ENCODE measurements at regions not wholly inside any gene's neighbourhood (a gene's known extent, or its start where the extent isn't known, plus 50 kb on each side); places are given as distances from the start of the nearest gene placed in this dataset.

DNA sequence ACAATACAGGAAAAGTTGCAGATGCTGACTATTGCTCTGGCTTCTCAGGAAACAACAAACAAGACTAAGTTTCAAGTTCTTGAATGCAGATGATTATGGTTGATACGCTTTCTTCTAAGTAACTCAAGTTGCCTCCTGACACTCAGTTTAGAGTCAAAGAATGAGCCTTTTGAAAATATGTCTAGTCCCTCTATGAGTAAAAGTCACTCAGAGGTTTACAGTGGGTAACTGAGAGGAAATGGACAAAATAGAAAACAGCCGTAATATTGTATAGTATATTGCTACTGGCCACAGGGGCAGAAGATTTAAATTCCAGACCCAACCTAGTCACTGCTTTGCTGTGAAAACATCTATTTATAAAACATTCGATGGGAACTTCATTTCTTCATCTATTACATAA, 280.0 kb upstream of the ID4 start:
- intact Hi-C loops (cut with DNase I), result no loop called here
- H3K27me3 ChIP-seq, result no peaks in the 10 kb centered on the region

GRCh38 chr6:19558201-19558600, 279.0 kb upstream of the ID4 start:
- DNase-seq (ENCODE audit: extremely low spot score), result no peak
- no peaks in the 10 kb centered on the region for H3K36me3 ChIP-seq
- intact Hi-C loops (cut with DNase I), result no loop called here
- no peak overlapping the region for H3K4me3 ChIP-seq
- no peak for TF ChIP-seq POLR2A (IDR thresholded peaks at IDR 0.05; ENCODE audit: low read depth)
- TF ChIP-seq, protein P1, sequence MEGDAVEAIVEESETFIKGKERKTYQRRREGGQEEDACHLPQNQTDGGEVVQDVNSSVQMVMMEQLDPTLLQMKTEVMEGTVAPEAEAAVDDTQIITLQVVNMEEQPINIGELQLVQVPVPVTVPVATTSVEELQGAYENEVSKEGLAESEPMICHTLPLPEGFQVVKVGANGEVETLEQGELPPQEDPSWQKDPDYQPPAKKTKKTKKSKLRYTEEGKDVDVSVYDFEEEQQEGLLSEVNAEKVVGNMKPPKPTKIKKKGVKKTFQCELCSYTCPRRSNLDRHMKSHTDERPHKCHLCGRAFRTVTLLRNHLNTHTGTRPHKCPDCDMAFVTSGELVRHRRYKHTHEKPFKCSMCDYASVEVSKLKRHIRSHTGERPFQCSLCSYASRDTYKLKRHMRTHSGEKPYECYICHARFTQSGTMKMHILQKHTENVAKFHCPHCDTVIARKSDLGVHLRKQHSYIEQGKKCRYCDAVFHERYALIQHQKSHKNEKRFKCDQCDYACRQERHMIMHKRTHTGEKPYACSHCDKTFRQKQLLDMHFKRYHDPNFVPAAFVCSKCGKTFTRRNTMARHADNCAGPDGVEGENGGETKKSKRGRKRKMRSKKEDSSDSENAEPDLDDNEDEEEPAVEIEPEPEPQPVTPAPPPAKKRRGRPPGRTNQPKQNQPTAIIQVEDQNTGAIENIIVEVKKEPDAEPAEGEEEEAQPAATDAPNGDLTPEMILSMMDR (IDR thresholded peaks at IDR 0.05), result no peak
- TF ChIP-seq EP300 (IDR thresholded peaks at IDR 0.05), result no peak
- TF ChIP-seq POLR2AphosphoS5 (IDR thresholded peaks at IDR 0.05), result no peak
- no peak overlapping the region for H3K27ac ChIP-seq (replicated peaks in 1 of 4)
- H3K9me3 ChIP-seq, result no peaks in the 10 kb centered on the region
- WGBS, result 80% methylated on average over 2 of the region's 2 CpGs
- no peaks in the 10 kb centered on the region for H3K27me3 ChIP-seq
- peaks cover 0 to 6% (median 5%) of the 10 kb centered on the region in 4 donors for H3K4me1 ChIP-seq

More for the DNA sequence above, 280.0 kb upstream of the ID4 start:
- TF ChIP-seq EP300 (IDR thresholded peaks at IDR 0.05) (no peak), POLR2A (IDR thresholded peaks at IDR 0.05; ENCODE audit: low read depth) (no peak), POLR2AphosphoS5 (IDR thresholded peaks at IDR 0.05) (no peak)
- TF ChIP-seq, protein P1 (IDR thresholded peaks at IDR 0.05), result no peak
- no peak for DNase-seq (ENCODE audit: extremely low spot score)
- H3K27ac ChIP-seq (replicated peaks in 1 of 4), result no peak overlapping the region
- H3K4me3 ChIP-seq, result no peak overlapping the region
- no peaks in the 10 kb centered on the region for H3K9me3 ChIP-seq
- no peaks in the 10 kb centered on the region for H3K36me3 ChIP-seq
- 88% methylated on average over 3 of the region's 3 CpGs for WGBS
- peaks cover 0 to 6% (median 5%) of the 10 kb centered on the region in 4 donors for H3K4me1 ChIP-seq

- Histone ChIP-seq H3K27ac (replicated peaks in 1 of 4) (no peak overlapping the region), H3K4me1 (peaks cover 0 to 6% (median 5%) of the 10 kb centered on the region in 4 donors), H3K9me3 (no peaks in the 10 kb centered on the region), H3K36me3 (no peaks in the 10 kb centered on the region), H3K27me3 (no peaks in the 10 kb centered on the region), H3K4me3 (no peak overlapping the region)
- intact Hi-C loops (cut with DNase I), result no loop called here
- DNase-seq (ENCODE audit: extremely low spot score), result no peak
- TF ChIP-seq EP300 (IDR thresholded peaks at IDR 0.05), result no peak
- TF ChIP-seq POLR2AphosphoS5 (IDR thresholded peaks at IDR 0.05), result no peak
- TF ChIP-seq, protein P1 (IDR thresholded peaks at IDR 0.05), result no peak
- TF ChIP-seq POLR2A (IDR thresholded peaks at IDR 0.05; ENCODE audit: low read depth), result no peak
- WGBS, result 86% methylated on average over 2 of the region's 2 CpGs
These were observed 278.2 kb upstream of the ID4 start for GRCh38 chr6:19558934-19559333.

GRCh38 chr6:19562468-19562867, 274.7 kb upstream of the ID4 start:
- Histone ChIP-seq H3K36me3 (no peaks in the 10 kb centered on the region), H3K9me3 (no peaks in the 10 kb centered on the region), H3K27ac (replicated peaks in 1 of 4) (no peak overlapping the region), H3K27me3 (no peaks in the 10 kb centered on the region), H3K4me1 (no peaks in the 10 kb centered on the region), H3K4me3 (no peak overlapping the region)
- intact Hi-C loops (cut with DNase I), result no loop called here
- WGBS, result 88% methylated on average over 1 of the region's 1 CpG
- TF ChIP-seq EP300 (IDR thresholded peaks at IDR 0.05), result no peak
- TF ChIP-seq POLR2AphosphoS5 (IDR thresholded peaks at IDR 0.05), result no peak
- TF ChIP-seq, protein P1 (IDR thresholded peaks at IDR 0.05), result no peak
- no peak for TF ChIP-seq POLR2A (IDR thresholded peaks at IDR 0.05; ENCODE audit: low read depth)
- DNase-seq (ENCODE audit: extremely low spot score), result no peak

- Histone ChIP-seq H3K4me3 (no peak overlapping the region), H3K4me1 (no peaks in the 10 kb centered on the region), H3K9me3 (no peaks in the 10 kb centered on the region), H3K27me3 (no peaks in the 10 kb centered on the region), H3K36me3 (no peaks in the 10 kb centered on the region), H3K27ac (replicated peaks in 1 of 4) (no peak overlapping the region)
- intact Hi-C loops (cut with DNase I), result no loop called here
- no peak for TF ChIP-seq POLR2AphosphoS5 (IDR thresholded peaks at IDR 0.05)
- TF ChIP-seq POLR2A (IDR thresholded peaks at IDR 0.05; ENCODE audit: low read depth), result no peak
- TF ChIP-seq, protein P1 (IDR thresholded peaks at IDR 0.05), result no peak
- no peak for TF ChIP-seq EP300 (IDR thresholded peaks at IDR 0.05)
- DNase-seq (ENCODE audit: extremely low spot score), result no peak
- 67% methylated on average over 3 of the region's 3 CpGs for WGBS
These were observed 267.6 kb upstream of the ID4 start for GRCh38 chr6:19569563-19569962.

Measured in esophagus muscularis mucosa (tissue), 4 donors.